AG04450 (cell line): ENCODE measurements at regions not wholly inside any gene's neighbourhood (a gene's known extent, or its start where the extent isn't known, plus 50 kb on each side); places are given as distances from the start of the nearest gene placed in this dataset.
"Not testable (repeated sequence)": the region's sequence is repeated elsewhere in the genome, so short reads cannot be mapped to it uniquely, and the experiment has no call there.

Experiments
- CTCF ChIA-PET: fragments of 300-600, 350-600 bp; formaldehyde crosslinking; extraction: SDS; loops from one replicate; lab custom pipeline; 2022; ENCODE audit warnings: antibody characterized with exemption, inconsistent platforms; lab: Charles Lee
- POLR2A ChIA-PET: fragments of 350-600 bp; formaldehyde crosslinking; extraction: SDS; loops from one replicate; lab custom pipeline; 2021; ENCODE audit warnings: antibody characterized with exemption, inconsistent platforms; lab: Yijun Ruan, JAX
- DNase-seq: peaks from one replicate; pipeline ENCODE4 v3.0.0-alpha.2; 2011; ENCODE audit warnings: low read depth, low spot score
- H3K27ac ChIP-seq: one replicate; pipeline ENCODE4 v1.5.1; 2012; ENCODE audit warnings: low read depth, low read length, control low read depth
- H3K27me3 ChIP-seq: one replicate; pipeline ENCODE4 v1.6.0; 2012; ENCODE audit warnings: low read length; ENCODE audit not compliant: control insufficient read depth, insufficient read depth
- H3K4me3 ChIP-seq: 2 replicates; pipeline ENCODE4 v1.5.1; 2011; ENCODE audit warnings: mild to moderate bottlenecking, low read depth, low read length, control low read depth
- H3K9me3 ChIP-seq: 2 replicates; pipeline ENCODE4 v1.5.1; 2012; ENCODE audit warnings: low read length; ENCODE audit not compliant: control insufficient read depth, insufficient read depth
- CTCF ChIP-seq: IDR thresholded peaks from 2 replicates; pipeline ENCODE4 v1.5.1; 2011; ENCODE audit warnings: low read depth, low read length, control low read depth, inconsistent platforms

GRCh38 chr12:131222329-131223139, 268.8 kb downstream of the ADGRD1 start:
- TF ChIP-seq CTCF: no peak
- Histone ChIP-seq H3K27me3 (no peaks in the 10 kb centered on the region), H3K4me3 (no peak overlapping the region), H3K27ac (no peak overlapping the region), H3K9me3 (peaks cover 73% of the 10 kb centered on the region)
- ChIA-PET CTCF (no interaction called here), POLR2A (no interaction called here)
- no peak for DNase-seq

- Histone ChIP-seq H3K9me3 (peaks cover 72% of the 10 kb centered on the region), H3K27me3 (no peaks in the 10 kb centered on the region), H3K27ac (no peak overlapping the region), H3K4me3 (no peak overlapping the region)
- no peak for TF ChIP-seq CTCF
- no peak for DNase-seq
- ChIA-PET POLR2A (no interaction called here), CTCF (no interaction called here)
These were observed 269.6 kb downstream of the ADGRD1 start for GRCh38 chr12:131223171-131223761.

- Histone ChIP-seq H3K4me3 (no peak overlapping the region), H3K27me3 (no peaks in the 10 kb centered on the region), H3K27ac (no peak overlapping the region), H3K9me3 (peaks cover 67% of the 10 kb centered on the region)
- ChIA-PET POLR2A (no interaction called here), CTCF (no interaction called here)
- no peak for TF ChIP-seq CTCF
- DNase-seq: no peak
These were observed 270.1 kb downstream of the ADGRD1 start for GRCh38 chr12:131223791-131224225.

- H3K27ac ChIP-seq, H3K4me3 ChIP-seq, H3K27me3 ChIP-seq, CTCF ChIA-PET, DNase-seq, POLR2A ChIA-PET: not testable (repeated sequence)
- peaks cover 64% of the 10 kb centered on the region for H3K9me3 ChIP-seq
These were observed 270.7 kb downstream of the ADGRD1 start for GRCh38 chr12:131224226-131225065.

GRCh38 chr12:131225066-131225380, 271.3 kb downstream of the ADGRD1 start:
- CTCF ChIA-PET, DNase-seq, POLR2A ChIA-PET, H3K27me3 ChIP-seq, H3K4me3 ChIP-seq, H3K27ac ChIP-seq: not testable (repeated sequence)
- peaks cover 64% of the 10 kb centered on the region for H3K9me3 ChIP-seq
